GM18519 (cell line): ENCODE measurements at regions not wholly inside any gene's neighbourhood (a gene's known extent, or its start where the extent isn't known, plus 50 kb on each side); places are given as distances from the start of the nearest gene placed in this dataset.
"Not testable (repeated sequence)": the region's sequence is repeated elsewhere in the genome, so short reads cannot be mapped to it uniquely, and the experiment has no call there.

ENCODE experiments used
- ATAC-seq: cut with Tn5 transposase; IDR thresholded peaks from one replicate; pipeline ENCODE4 v1.9.1; 2021; ENCODE audit warnings: mild to moderate bottlenecking, moderate library complexity; ENCODE audit not compliant: unreplicated experiment, low FRiP score

- ATAC-seq, result no peak
These were observed 980.0 kb downstream of the DNAJB9 start for GRCh38 chr7:109549471-109550193.

GRCh38 chr7:109552017-109552416 lies 982.3 kb downstream of the DNAJB9 start:
- no peak for ATAC-seq

- ATAC-seq, result no peak
These were observed 1007.6 kb downstream of the DNAJB9 start for GRCh38 chr7:109577265-109577664.

- ATAC-seq, result no peak
These were observed 1010.2 kb downstream of the DNAJB9 start for GRCh38 chr7:109579901-109580300.

- ATAC-seq, result no peak
These were observed 1012.5 kb downstream of the DNAJB9 start for GRCh38 chr7:109582211-109582610.

GRCh38 chr7:109596948-109597347 lies 1027.3 kb downstream of the DNAJB9 start:
- ATAC-seq, result not testable (repeated sequence)

- no peak for ATAC-seq
These were observed 1042.0 kb downstream of the DNAJB9 start for GRCh38 chr7:109611656-109612055.

- ATAC-seq, result no peak
These were observed 1046.9 kb downstream of the DNAJB9 start for GRCh38 chr7:109616551-109617069.

GRCh38 chr7:109622320-109622719 lies 1052.6 kb downstream of the DNAJB9 start:
- ATAC-seq, result no peak

- ATAC-seq, result not testable (repeated sequence)
These were observed 1063.2 kb downstream of the DNAJB9 start for GRCh38 chr7:109632890-109633289.

- no peak for ATAC-seq
These were observed 1065.7 kb downstream of the DNAJB9 start for GRCh38 chr7:109635374-109635773.

GRCh38 chr7:109637428-109637990 lies 1067.8 kb downstream of the DNAJB9 start:
- no peak for ATAC-seq

- no peak for ATAC-seq
These were observed 1068.6 kb downstream of the DNAJB9 start for GRCh38 chr7:109638321-109638720.

- no peak for ATAC-seq
These were observed 1069.9 kb downstream of the DNAJB9 start for GRCh38 chr7:109639561-109639960.

GRCh38 chr7:109641445-109641844 lies 1071.8 kb downstream of the DNAJB9 start:
- ATAC-seq, result no peak

- ATAC-seq, result no peak
These were observed 1076.5 kb downstream of the DNAJB9 start for GRCh38 chr7:109646124-109646523.

- not testable (repeated sequence) for ATAC-seq
These were observed 1076.9 kb downstream of the DNAJB9 start for GRCh38 chr7:109646594-109646993.

- ATAC-seq, result not testable (repeated sequence)
These were observed 1077.6 kb downstream of the DNAJB9 start for GRCh38 chr7:109647263-109647662.

- no peak for ATAC-seq
These were observed 1089.6 kb downstream of the DNAJB9 start for GRCh38 chr7:109659261-109659660.

- ATAC-seq, result no peak
These were observed 1090.7 kb downstream of the DNAJB9 start for GRCh38 chr7:109660401-109660800.

- ATAC-seq, result no peak
These were observed 1094.1 kb downstream of the DNAJB9 start for GRCh38 chr7:109663806-109664205.

- not testable (repeated sequence) for ATAC-seq
These were observed 1117.6 kb downstream of the DNAJB9 start for GRCh38 chr7:109687269-109687668.
